CD4-positive, alpha-beta T cell treated with Interleukin-1 beta for 1 hour (primary cell): ENCODE measurements at regions not wholly inside any gene's neighbourhood (a gene's known extent, or its start where the extent isn't known, plus 50 kb on each side); places are given as distances from the start of the nearest gene placed in this dataset.

Experiments used
- DNase-seq, 2 donors: peaks; one replicate each; pipeline ENCODE4 v3.0.0-alpha.2; 2020 to 2022

DNA sequence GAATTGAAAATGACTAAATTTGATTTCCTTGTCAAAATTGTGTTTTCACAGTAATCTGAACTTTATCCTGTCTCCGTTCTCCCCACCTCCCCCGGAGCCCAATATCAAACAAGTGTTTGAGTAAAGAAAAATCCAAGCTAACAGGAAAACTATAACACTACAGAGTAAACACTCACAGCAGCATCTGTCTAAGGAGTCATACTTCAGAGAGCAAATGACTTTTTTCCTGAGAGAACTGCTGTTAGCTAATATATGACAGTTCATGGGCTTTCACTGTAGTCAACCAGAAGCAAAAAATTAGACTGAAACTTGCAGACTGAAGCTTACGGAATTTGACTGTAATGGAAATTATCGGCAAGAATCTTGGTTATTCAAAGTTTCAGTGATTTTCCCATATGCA, 321.7 kb downstream of the ANKRD50 start:
- no peak for DNase-seq

GRCh38 chr4:124396333-124396732, 316.2 kb downstream of the ANKRD50 start:
- DNase-seq = no peak

- no peak for DNase-seq
These were observed 310.9 kb downstream of the ANKRD50 start for GRCh38 chr4:124401606-124402005.

DNA sequence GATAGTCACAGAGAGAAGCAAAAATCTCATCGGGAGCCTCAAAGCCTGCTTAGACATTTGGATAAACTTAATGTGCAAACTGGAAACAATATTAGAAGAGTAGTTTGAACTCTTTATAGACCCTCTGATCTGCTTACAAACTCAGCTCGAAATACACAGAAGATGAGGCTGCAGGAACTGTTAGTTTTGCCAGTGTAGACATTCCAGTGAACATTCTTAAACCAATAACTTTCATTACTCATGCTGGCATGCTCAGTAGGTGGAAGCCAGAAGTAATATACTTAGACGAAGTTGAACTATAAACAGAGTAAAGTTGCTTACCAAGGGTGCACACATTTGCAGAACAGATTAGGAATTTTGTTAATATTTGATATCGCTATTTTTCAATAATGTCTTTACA, 303.5 kb downstream of the ANKRD50 start:
- DNase-seq = no peak

GRCh38 chr4:124414276-124415040, 298.1 kb downstream of the ANKRD50 start:
- no peak for DNase-seq

DNA sequence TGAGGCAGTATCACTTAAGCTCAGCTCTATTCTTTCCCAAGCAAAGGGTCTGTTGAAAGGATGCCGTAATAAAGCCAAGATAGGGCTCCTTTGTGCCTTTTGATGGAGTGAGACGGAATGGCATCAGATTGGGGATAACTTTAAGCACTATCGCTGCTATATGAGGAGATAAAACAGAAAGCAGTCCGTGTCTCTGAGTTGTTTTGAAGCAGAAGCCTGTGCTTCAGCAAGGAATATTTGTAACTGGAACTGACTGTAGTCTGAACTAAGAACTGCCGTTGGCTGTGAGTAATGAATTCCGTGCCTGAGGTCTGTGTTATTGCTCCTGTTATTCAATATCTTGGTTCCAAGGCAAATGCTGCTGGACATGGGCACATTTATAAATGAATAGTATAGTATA, 297.4 kb downstream of the ANKRD50 start:
- DNase-seq = no peak

- no peak for DNase-seq
These were observed 295.2 kb downstream of the ANKRD50 start for GRCh38 chr4:124417371-124417770.

- no peak for DNase-seq
These were observed 292.3 kb downstream of the ANKRD50 start for GRCh38 chr4:124420166-124420695.

DNA sequence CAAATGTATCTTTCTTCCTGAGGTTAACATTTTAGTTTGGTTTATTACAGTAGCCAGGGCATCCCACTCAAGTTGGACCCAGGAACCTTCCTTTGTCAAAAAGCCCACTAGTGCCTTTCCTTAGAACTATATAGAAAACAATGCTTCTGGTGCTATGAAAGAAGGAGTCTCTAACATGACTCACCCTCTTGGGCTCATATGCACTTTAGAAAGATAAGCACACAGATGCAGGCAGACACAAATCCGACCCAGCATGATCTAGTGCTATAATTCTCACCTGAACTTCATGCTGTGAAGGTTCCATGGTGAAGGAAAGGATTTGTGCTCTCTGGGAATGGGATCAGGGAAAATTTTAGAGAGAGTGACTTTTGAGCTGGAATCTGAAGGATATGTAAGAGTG, 289.4 kb downstream of the ANKRD50 start:
- DNase-seq = no peak

GRCh38 chr4:124426279-124426678, 286.3 kb downstream of the ANKRD50 start:
- DNase-seq = no peak

DNA sequence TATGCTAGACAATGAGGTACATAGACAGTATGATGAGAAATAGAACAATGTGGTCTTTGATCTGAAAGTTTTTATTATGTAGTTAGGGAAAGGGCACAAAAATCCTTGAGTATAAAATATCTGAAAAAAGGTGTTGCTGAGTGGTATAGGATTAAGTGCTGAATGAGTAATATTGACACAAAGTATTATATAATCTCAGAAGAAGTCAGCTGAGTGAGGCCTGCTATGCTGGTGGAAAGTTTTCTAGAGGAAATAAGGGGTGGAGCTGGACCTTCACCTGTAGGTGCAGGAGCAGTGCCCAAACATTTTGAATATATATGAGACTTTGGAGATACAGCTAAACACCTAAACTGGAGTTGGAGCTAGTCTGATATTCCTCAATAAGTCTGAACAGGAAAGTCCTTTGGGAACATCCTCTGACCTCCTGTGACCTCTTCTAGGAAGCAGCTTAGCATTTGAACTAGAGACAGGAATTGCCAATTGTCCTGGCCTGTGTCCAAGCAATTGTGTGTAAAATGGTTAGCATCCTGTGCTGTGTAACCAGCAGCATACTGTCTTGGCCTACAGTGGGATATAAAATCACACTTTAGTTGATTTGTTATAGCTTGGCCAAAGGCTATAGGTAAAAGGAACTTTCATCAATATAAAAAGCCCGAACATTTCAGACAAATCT, 285.3 kb downstream of the ANKRD50 start:
- DNase-seq = no peak

- DNase-seq = no peak
These were observed 283.9 kb downstream of the ANKRD50 start for GRCh38 chr4:124428648-124429047.

DNA sequence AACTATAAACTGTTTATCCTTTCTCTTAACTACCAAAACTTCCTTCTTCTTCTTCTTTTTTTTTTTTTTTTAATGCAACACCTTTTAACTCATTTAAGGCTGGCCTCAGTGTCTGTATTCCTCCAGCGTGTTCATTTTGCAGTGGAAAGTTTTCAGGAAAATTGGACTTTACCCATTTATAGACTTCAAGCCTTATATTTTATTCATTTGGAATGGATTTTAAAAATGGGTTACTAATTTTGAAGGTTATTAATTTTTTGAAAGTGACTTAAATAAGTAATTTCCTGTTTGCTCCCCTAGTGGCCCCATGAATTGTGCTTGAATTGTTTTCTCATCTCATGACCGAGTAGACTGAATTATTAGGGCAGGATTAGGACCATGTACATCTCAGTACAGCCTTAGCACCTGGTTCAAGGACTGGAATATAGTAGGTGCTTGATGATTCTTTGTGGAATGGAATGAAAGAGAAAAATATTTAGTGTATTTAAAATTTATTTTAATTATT, 282.7 kb downstream of the ANKRD50 start:
- no peak for DNase-seq

GRCh38 chr4:124431653-124432192, 280.8 kb downstream of the ANKRD50 start:
- no peak for DNase-seq

DNA sequence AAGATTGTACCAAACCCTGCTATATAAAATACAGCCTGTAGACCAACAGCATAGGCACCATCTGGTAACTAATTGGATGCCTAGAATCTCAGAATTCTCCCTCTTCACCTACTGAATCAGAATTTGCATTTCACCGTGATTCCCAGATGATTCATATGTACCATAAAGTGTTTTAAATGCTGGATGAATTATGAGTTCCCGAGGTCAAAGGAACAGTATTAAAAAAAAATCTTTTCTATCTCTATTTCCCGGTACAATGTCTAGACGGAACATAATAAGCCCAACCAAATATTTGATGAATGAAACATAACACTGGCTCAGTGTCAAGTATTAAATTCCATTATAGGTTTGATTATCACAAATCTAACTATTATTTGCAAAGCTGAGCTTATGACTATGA, 280.0 kb downstream of the ANKRD50 start:
- no peak for DNase-seq

DNA sequence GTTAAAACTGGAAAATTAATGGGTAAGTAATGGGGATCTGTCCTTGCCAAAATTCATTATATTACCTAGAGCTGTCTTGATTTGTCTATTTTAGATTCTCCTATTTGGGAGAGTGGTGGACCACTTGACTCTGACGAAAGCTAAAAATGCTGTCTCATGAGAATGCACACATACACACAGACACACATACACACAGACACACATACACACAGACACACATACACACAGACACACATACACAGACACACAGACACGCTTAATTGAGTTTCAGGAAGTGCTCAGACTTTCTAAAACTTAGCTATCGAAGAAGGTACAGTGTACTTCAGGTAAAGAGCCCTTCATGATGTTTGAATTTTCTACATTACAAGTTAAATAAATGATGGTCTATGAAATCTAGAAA, 279.5 kb downstream of the ANKRD50 start:
- no peak for DNase-seq

GRCh38 chr4:124433500-124433899, 279.0 kb downstream of the ANKRD50 start:
- no peak for DNase-seq

- no peak for DNase-seq
These were observed 277.1 kb downstream of the ANKRD50 start for GRCh38 chr4:124435274-124435950.

DNA sequence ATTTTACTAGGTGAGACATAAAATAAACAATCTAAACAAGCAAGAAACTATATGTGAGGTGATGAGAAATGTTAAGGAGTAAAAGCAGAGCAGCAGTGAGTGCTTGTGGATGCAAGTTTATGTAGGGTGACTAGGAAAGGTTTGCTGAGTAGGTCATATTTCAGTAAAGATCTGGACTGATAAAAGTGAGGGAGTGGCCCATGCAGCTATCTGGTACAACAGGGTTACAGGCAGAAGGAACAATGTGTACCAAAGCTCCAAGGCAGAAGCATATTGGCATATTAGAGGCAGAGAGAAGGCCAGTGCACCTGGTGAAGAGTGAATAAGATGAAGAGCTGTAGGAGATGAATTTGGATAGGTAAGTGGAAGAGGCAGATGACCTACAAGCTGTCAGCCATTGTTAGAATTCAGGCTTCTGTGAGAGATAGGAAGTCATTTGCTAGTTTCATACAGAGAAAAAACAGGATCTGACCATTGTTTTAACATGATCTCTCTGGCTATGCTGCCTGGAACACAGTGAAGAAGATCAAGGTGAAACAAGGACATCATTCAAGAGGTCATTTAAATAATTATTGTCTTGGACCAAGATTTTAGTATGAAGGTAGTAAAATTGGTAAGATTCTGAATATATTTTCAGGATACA, 274.6 kb downstream of the ANKRD50 start:
- no peak for DNase-seq

- no peak for DNase-seq
These were observed 267.5 kb downstream of the ANKRD50 start for GRCh38 chr4:124445071-124445470.

- no peak for DNase-seq
These were observed 262.7 kb downstream of the ANKRD50 start for GRCh38 chr4:124449881-124450280.

DNA sequence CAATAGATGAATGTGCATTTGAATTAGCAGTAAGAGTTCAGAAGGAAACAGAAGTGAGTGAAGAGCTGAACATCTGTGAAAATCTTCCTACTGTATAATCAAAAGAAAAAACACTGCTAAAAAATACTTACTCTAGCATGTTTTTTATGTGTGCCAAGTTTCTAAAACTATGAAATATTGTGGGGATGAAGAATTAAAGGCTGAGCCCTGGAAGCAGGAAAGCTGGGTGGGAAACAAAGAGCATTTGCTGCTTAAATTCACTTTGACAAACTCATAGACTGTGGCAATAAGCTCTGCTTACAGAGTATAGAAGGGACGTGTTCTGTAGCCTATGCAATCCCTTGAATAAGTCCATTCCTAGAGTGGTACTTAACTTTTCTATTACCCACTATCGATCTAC, 261.7 kb downstream of the ANKRD50 start:
- DNase-seq = no peak

GRCh38 chr4:124454772-124455270, 257.7 kb downstream of the ANKRD50 start:
- DNase-seq = no peak
